Caco-2 (cell line): ENCODE measurements at regions not wholly inside any gene's neighbourhood (a gene's known extent, or its start where the extent isn't known, plus 50 kb on each side); places are given as distances from the start of the nearest gene placed in this dataset.

Experiments used
- BruUV-seq: library from RNA; stranded (reverse); fragments of 400-500 nt; replicated peaks from 2 replicates; lab custom pipeline; 2021; lab: Mats Ljungman, UMichigan
- CTCF ChIA-PET: fragments of 300-600 bp; sonication (Branson Sonifier 250); formaldehyde crosslinking; loops from one replicate; lab custom pipeline; 2022; ENCODE audit warnings: antibody characterized with exemption; lab: Charles Lee
- POLR2A ChIA-PET: fragments of 300-600 bp; sonication (Branson Sonifier 250); formaldehyde crosslinking; loops from one replicate; lab custom pipeline; 2022; ENCODE audit warnings: antibody characterized with exemption; lab: Charles Lee
- DNase-seq, 2 experiments: peaks; one replicate each; pipeline versions ENCODE4 v3.0.0 to v3.0.0-alpha.2; 2020 to 2022
- H3K27me3 ChIP-seq: replicated peaks from 2 replicates; pipeline ENCODE4 v1.6.0; 2011; ENCODE audit warnings: low read length; ENCODE audit not compliant: control insufficient read depth, insufficient read depth
- H3K36me3 ChIP-seq: 2 replicates; pipeline ENCODE4 v1.5.1; 2011; ENCODE audit warnings: low read length; ENCODE audit not compliant: control insufficient read depth, insufficient read depth
- H3K4me1 ChIP-seq: fragments of 250-450 bp; sonication (Bioruptor Pico); 2 replicates; pipeline ENCODE4 v1.5.1; 2020; ENCODE audit warnings: mild to moderate bottlenecking
- H3K4me3 ChIP-seq: 2 replicates; pipeline ENCODE4 v1.5.1; 2011; ENCODE audit warnings: low read depth, mild to moderate bottlenecking, control low read depth, low read length
- H3K9me3 ChIP-seq: fragments of 250-450 bp; sonication (Bioruptor Pico); 2 replicates; pipeline ENCODE4 v1.5.1; 2020; ENCODE audit warnings: mild to moderate bottlenecking, moderate library complexity
- H3K27ac Mint-ChIP-seq: one replicate; pipeline ENCODE4 v1.8.0; 2022; ENCODE audit warnings: mixed read lengths; ENCODE audit not compliant: unreplicated experiment
- H3K27me3 Mint-ChIP-seq: one replicate; pipeline ENCODE4 v1.8.0; 2022; ENCODE audit warnings: mixed read lengths; ENCODE audit not compliant: insufficient read depth, unreplicated experiment
- H3K36me3 Mint-ChIP-seq: one replicate; pipeline ENCODE4 v1.8.0; 2022; ENCODE audit warnings: mild to moderate bottlenecking, mixed read lengths; ENCODE audit not compliant: insufficient read depth, unreplicated experiment
- H3K4me1 Mint-ChIP-seq: one replicate; pipeline ENCODE4 v1.8.0; 2022; ENCODE audit warnings: low read depth, mixed read lengths; ENCODE audit not compliant: unreplicated experiment
- H3K4me3 Mint-ChIP-seq: one replicate; pipeline ENCODE4 v1.8.0; 2022; ENCODE audit warnings: mild to moderate bottlenecking, moderate library complexity, mixed read lengths; ENCODE audit not compliant: unreplicated experiment
- H3K9me3 Mint-ChIP-seq: one replicate; pipeline ENCODE4 v1.8.0; 2022; ENCODE audit warnings: mixed read lengths; ENCODE audit not compliant: unreplicated experiment
- intact Hi-C: fragments of 100-400 bp; cut with micrococcal nuclease; formaldehyde crosslinking; loops from one replicate; pipeline ENCODE4 v1.10.0; 2022; ENCODE audit not compliant: unreplicated experiment
- TF ChIP-seq, protein P1 (sequence below), 2 experiments: fragments of 200-600 bp in 1 of 2; IDR thresholded peaks; 1 replicate in 1 of 2; 2 replicates in 1 of 2; pipeline versions ENCODE4 v1.5.1 to v1.8.0; 2011 to 2022; ENCODE audit warnings: antibody characterized with exemption in 1 of 2, control low read depth in 1 of 2, inconsistent platforms in 1 of 2, low read depth in 1 of 2, low read length in 1 of 2, mild to moderate bottlenecking in 1 of 2, moderate library complexity in 1 of 2; ENCODE audit not compliant: insufficient read depth in 1 of 2, severe bottlenecking in 1 of 2, unreplicated experiment in 1 of 2

DNA sequence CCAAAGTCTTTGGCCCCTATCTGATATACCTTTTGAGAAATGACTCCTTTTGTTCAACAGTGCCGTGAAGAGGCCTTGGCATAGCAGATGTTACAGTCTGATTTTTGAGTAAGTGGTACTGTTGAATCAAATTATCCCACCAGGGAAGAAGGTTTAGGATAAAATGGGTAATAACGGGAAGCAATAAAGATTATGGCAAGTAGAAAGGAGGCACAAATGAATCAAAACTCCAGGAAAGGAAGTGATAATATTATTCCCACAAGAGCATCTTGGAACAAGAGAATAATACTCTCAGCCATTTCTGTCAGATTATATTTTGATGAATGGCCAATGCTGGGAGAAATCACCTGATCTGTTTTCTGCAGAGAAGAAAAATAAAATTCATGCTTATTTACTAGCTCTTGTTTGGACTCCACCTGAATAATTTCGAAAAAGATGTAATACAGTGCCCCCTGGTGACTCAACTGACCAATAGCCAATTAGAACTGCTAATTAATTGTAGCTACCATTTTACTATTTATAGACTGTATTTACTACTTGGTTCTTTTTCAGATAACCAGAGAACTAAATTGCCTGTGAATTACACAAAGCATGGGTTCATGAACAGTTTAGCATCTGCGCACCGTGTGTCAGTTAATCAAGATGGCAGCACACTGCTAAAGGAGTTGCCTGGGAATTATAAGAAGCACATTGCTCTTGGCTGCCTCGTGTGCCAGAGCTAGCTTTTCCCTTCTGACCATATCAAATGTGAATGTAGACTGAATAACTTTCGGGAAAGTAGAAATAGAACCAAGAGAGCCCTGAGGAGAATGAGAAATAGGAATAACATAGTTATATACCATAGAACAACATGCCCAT lies 78.5 kb upstream of the TRDN start:
- no peaks in the 10 kb centered on the region; the same call in 1 of the 2 replicates for H3K27me3 ChIP-seq
- Mint-ChIP-seq H3K9me3 (no peaks in the 10 kb centered on the region), H3K36me3 (no peaks in the 10 kb centered on the region), H3K4me1 (no peaks in the 10 kb centered on the region), H3K27me3 (peaks cover 7% of the 10 kb centered on the region), H3K4me3 (no peak overlapping the region), H3K27ac (no peak overlapping the region)
- H3K36me3 ChIP-seq: no peaks in the 10 kb centered on the region
- H3K9me3 ChIP-seq: no peaks in the 10 kb centered on the region
- H3K4me1 ChIP-seq: no peaks in the 10 kb centered on the region
- intact Hi-C loops: loop anchor here (1.0 kb wide), 3 partner anchors 299 to 846 kb away; no protein-coding TSS in a partner anchor
- DNase-seq: peak in 1 of 2 experiments; percentile 38
- ChIA-PET POLR2A (no interaction called here), CTCF (interaction anchor here (0.6 to 1.1 kb wide), 8 partner anchors 8 to 846 kb away, joined by 3 to 8 read pairs (median 6); no protein-coding TSS in a partner anchor)
- no peak overlapping the region for H3K4me3 ChIP-seq
- BruUV-seq: no TSS peak
- TF ChIP-seq, protein P1, sequence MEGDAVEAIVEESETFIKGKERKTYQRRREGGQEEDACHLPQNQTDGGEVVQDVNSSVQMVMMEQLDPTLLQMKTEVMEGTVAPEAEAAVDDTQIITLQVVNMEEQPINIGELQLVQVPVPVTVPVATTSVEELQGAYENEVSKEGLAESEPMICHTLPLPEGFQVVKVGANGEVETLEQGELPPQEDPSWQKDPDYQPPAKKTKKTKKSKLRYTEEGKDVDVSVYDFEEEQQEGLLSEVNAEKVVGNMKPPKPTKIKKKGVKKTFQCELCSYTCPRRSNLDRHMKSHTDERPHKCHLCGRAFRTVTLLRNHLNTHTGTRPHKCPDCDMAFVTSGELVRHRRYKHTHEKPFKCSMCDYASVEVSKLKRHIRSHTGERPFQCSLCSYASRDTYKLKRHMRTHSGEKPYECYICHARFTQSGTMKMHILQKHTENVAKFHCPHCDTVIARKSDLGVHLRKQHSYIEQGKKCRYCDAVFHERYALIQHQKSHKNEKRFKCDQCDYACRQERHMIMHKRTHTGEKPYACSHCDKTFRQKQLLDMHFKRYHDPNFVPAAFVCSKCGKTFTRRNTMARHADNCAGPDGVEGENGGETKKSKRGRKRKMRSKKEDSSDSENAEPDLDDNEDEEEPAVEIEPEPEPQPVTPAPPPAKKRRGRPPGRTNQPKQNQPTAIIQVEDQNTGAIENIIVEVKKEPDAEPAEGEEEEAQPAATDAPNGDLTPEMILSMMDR (IDR thresholded peaks at IDR 0.05; ENCODE audit: insufficient read depth in 1 of 2, low read depth in 1 of 2, low read length in 1 of 2, severe bottlenecking in 1 of 2, unreplicated experiment in 1 of 2): peak; percentile 37 to 39

DNA sequence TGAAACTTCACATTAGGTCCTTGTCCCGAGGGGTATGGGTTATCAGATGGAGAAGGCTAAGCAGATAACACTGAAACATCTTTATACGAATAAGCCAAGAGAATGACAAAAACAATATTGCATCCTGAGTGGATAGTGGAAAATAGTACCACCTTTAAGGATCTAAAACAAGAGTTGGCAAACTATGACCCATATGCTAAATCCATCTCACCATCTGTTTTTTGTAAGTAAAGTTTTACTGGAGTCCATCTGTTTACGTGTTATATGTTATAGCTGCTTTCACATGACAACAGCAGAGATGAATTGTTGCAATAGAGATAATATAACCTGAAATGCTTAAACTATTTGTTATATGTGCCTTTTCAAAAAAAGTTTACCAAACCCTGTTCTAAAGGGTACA lies 76.1 kb upstream of the TRDN start:
- no peaks in the 10 kb centered on the region for H3K4me1 Mint-ChIP-seq
- TF ChIP-seq, protein P1 (IDR thresholded peaks at IDR 0.05; ENCODE audit: insufficient read depth in 1 of 2, low read depth in 1 of 2, low read length in 1 of 2, severe bottlenecking in 1 of 2, unreplicated experiment in 1 of 2): no peak
- POLR2A ChIA-PET: no interaction called here
- H3K4me3 Mint-ChIP-seq: no peak overlapping the region
- H3K27me3 Mint-ChIP-seq: peaks cover 9% of the 10 kb centered on the region
- H3K9me3 Mint-ChIP-seq: no peaks in the 10 kb centered on the region
- Histone ChIP-seq H3K36me3 (no peaks in the 10 kb centered on the region), H3K27me3 (no peaks in the 10 kb centered on the region), H3K4me3 (no peak overlapping the region), H3K9me3 (no peaks in the 10 kb centered on the region), H3K4me1 (no peaks in the 10 kb centered on the region)
- no peak for DNase-seq
- no TSS peak for BruUV-seq
- no peaks in the 10 kb centered on the region for H3K36me3 Mint-ChIP-seq
- intact Hi-C loops: no loop called here
- no peak overlapping the region for H3K27ac Mint-ChIP-seq
- CTCF ChIA-PET: no interaction called here

DNA sequence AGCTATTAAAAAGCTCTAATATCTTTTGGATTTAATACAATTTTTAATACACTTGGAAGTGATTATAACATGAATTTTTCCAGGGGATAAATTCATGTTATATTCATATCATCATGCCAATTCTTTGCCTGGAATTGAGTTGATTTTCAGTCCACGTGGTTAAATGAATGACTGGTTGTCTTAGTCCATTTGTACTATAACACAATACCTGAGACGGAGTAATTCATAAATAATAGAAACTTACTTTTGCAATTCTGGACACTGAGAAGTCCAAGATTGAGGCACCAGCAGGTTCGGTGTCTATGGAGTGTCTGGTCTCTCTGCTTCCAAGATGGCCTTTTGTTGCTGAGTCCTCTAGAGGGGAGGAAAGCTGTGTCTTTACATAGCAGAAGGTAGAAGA lies 66.2 kb upstream of the TRDN start:
- no peaks in the 10 kb centered on the region for H3K36me3 Mint-ChIP-seq
- peaks cover 4% of the 10 kb centered on the region for H3K27me3 Mint-ChIP-seq
- Histone ChIP-seq H3K36me3 (no peaks in the 10 kb centered on the region), H3K4me1 (no peaks in the 10 kb centered on the region), H3K4me3 (no peak overlapping the region), H3K27me3 (no peaks in the 10 kb centered on the region), H3K9me3 (no peaks in the 10 kb centered on the region)
- no peak overlapping the region for H3K4me3 Mint-ChIP-seq
- H3K9me3 Mint-ChIP-seq: no peaks in the 10 kb centered on the region
- H3K27ac Mint-ChIP-seq: no peak overlapping the region
- TF ChIP-seq, protein P1 (IDR thresholded peaks at IDR 0.05; ENCODE audit: insufficient read depth in 1 of 2, low read depth in 1 of 2, low read length in 1 of 2, severe bottlenecking in 1 of 2, unreplicated experiment in 1 of 2): no peak
- ChIA-PET POLR2A (no interaction called here), CTCF (no interaction called here)
- no TSS peak for BruUV-seq
- DNase-seq: no peak
- intact Hi-C loops: no loop called here
- no peaks in the 10 kb centered on the region for H3K4me1 Mint-ChIP-seq
